Suprapubic skin (tissue), 4 donors: ENCODE measurements at regions not wholly inside any gene's neighbourhood (a gene's known extent, or its start where the extent isn't known, plus 50 kb on each side); places are given as distances from the start of the nearest gene placed in this dataset.

Experiments
- DNase-seq, 2 donors: peaks; one replicate each; pipeline ENCODE4 v3.0.0-alpha.2; 2019; ENCODE audit warnings: low spot score in 2 of 2
- H3K27ac ChIP-seq: fragments of 200-600 bp; sonication (generic); one replicate; pipeline ENCODE4 v1.5.1; 2019
- H3K27me3 ChIP-seq: fragments of 200-600 bp; sonication (generic); one replicate; pipeline ENCODE4 v1.5.1; 2019
- H3K36me3 ChIP-seq: fragments of 200-600 bp; sonication (generic); one replicate; pipeline ENCODE4 v1.5.1; 2019
- H3K4me1 ChIP-seq: fragments of 200-600 bp; sonication (generic); one replicate; pipeline ENCODE4 v1.5.1; 2019
- H3K4me3 ChIP-seq: fragments of 200-600 bp; sonication (generic); one replicate; pipeline ENCODE4 v1.5.1; 2019; ENCODE audit warnings: mild to moderate bottlenecking
- H3K9me3 ChIP-seq: fragments of 200-600 bp; sonication (generic); one replicate; pipeline ENCODE4 v1.5.1; 2019
- EP300 ChIP-seq: sonication (generic); formaldehyde crosslinking; IDR thresholded peaks from one replicate; pipeline ENCODE4 v1.6.1; 2017; ENCODE audit warnings: antibody characterized with exemption
- POLR2A ChIP-seq, 2 donors: fragments of 450-650 bp; IDR thresholded peaks; one replicate each; pipeline ENCODE4 v1.6.1; 2017; ENCODE audit warnings: antibody characterized with exemption in 2 of 2, mild to moderate bottlenecking in 2 of 2, moderate library complexity in 2 of 2
- POLR2AphosphoS5 ChIP-seq, 3 donors: sonication (generic); formaldehyde crosslinking; IDR thresholded peaks; one replicate each; pipeline ENCODE4 v1.6.1; 2017; ENCODE audit warnings: antibody characterized with exemption in 3 of 3
- WGBS: methylation state at CpG from one replicate; pipeline ENCODE4 v1.1.5; 2018; 5-methylcytosine and 5-hydroxymethylcytosine counted together
- TF ChIP-seq, protein P1 (sequence below), 2 donors: fragments of 200-600 bp in 1 of 2; fragments of 450-650 bp in 1 of 2; sonication (generic) in 1 of 2; IDR thresholded peaks; one replicate each; pipeline ENCODE4 v1.5.1; 2016 to 2019; ENCODE audit warnings: antibody characterized with exemption in 2 of 2, mild to moderate bottlenecking in 1 of 2, moderate library complexity in 1 of 2

DNA sequence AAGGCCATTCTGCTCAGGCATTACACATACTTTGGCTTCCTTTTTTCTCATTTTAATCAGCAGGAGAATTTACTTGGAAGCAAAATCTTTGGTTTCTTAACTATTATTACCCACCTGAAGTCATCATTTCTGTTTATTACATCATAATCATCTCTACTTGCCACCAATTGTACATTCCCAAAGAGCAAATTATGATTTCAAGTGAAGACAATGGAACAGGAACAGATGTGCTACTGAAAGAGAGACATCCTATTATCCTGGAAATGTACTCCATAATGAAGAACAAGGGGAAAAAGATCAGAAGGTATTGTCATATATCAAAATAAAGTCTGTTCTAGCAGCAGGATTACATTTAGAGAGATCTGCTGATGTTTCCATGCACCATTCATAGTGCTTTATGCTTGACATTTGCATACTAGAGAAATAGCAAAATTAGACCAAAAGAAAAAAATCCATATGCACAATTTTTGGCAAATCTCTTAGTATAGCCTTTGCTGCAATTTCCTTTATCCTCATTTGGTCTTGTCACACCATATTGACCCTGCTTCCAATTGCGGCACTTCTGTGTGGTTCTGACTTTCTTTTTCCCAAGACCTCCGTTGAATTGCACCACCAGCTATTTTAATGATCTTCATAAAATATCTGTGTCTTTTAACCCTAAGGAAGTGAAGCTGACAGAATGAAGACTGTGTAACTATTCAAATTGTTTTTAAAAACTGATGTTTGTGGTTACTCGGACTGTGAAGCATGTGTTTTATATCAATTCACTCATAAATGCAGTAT, 683.8 kb downstream of the ZNF385D start:
- TF ChIP-seq EP300 (no peak), POLR2AphosphoS5 (IDR thresholded peaks at IDR 0.05) (no peak)
- TF ChIP-seq, protein P1, sequence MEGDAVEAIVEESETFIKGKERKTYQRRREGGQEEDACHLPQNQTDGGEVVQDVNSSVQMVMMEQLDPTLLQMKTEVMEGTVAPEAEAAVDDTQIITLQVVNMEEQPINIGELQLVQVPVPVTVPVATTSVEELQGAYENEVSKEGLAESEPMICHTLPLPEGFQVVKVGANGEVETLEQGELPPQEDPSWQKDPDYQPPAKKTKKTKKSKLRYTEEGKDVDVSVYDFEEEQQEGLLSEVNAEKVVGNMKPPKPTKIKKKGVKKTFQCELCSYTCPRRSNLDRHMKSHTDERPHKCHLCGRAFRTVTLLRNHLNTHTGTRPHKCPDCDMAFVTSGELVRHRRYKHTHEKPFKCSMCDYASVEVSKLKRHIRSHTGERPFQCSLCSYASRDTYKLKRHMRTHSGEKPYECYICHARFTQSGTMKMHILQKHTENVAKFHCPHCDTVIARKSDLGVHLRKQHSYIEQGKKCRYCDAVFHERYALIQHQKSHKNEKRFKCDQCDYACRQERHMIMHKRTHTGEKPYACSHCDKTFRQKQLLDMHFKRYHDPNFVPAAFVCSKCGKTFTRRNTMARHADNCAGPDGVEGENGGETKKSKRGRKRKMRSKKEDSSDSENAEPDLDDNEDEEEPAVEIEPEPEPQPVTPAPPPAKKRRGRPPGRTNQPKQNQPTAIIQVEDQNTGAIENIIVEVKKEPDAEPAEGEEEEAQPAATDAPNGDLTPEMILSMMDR (IDR thresholded peaks at IDR 0.05), result no peak
- H3K36me3 ChIP-seq, result no peaks in the 10 kb centered on the region
- no peak overlapping the region for H3K27ac ChIP-seq
- H3K4me3 ChIP-seq, result no peak overlapping the region
- H3K4me1 ChIP-seq, result no peaks in the 10 kb centered on the region
- no peak for DNase-seq
- no peaks in the 10 kb centered on the region for H3K9me3 ChIP-seq
- H3K27me3 ChIP-seq, result no peaks in the 10 kb centered on the region
- 49% methylated on average over 3 of the region's 3 CpGs for WGBS

DNA sequence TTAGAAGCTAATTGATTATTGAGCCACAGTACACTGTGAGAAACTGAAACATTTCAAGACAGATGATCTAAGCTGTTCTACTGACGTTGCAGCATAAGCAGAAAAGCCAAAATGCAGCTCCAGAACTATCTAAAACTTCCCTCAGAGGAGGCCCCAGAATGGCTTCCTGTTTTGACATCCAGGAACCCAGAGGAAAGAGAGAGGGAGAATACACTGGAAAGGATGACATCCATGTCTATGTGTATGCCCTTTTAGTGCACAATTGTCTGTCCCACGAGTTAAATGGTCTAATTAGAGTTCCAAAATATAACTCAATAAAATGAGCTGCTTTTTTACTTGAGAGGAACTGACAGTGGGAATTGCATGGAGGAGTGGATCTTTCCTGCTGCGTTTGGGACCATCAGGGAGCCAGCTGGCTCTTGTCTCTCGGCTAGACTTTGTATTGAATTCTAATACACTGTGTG, 688.1 kb downstream of the ZNF385D start:
- no peak for DNase-seq
- H3K4me1 ChIP-seq, result no peaks in the 10 kb centered on the region
- WGBS, result 31% methylated on average over 4 of the region's 4 CpGs
- no peak overlapping the region for H3K27ac ChIP-seq
- no peaks in the 10 kb centered on the region for H3K36me3 ChIP-seq
- H3K27me3 ChIP-seq, result no peaks in the 10 kb centered on the region
- no peak overlapping the region for H3K4me3 ChIP-seq
- H3K9me3 ChIP-seq, result no peaks in the 10 kb centered on the region
- no peak for TF ChIP-seq POLR2AphosphoS5 (IDR thresholded peaks at IDR 0.05)
- no peak for TF ChIP-seq POLR2A (IDR thresholded peaks at IDR 0.05)
- TF ChIP-seq, protein P1 (IDR thresholded peaks at IDR 0.05), result no peak
- no peak for TF ChIP-seq EP300

DNA sequence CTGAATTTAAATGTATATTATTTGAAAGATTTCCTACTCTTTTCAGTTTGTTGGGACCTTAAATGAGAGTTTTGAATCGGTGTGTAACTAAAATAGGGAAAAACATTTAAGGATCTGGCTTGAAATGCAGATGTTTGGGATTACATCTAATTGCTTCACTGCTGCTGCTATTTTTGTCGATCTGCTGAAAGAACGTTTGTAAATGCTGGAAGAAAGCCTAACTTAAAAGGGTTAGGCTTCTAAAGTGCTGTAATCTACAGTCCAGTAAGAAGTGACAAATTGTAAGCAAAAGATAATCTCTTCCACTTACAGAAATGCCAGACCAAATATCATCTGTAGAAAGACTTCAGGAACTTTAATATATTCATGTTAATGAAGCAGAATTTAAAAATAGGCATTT, 691.6 kb downstream of the ZNF385D start:
- no peaks in the 10 kb centered on the region for H3K36me3 ChIP-seq
- TF ChIP-seq EP300, result no peak
- TF ChIP-seq, protein P1 (IDR thresholded peaks at IDR 0.05), result no peak
- TF ChIP-seq POLR2AphosphoS5 (IDR thresholded peaks at IDR 0.05), result no peak
- no peak for TF ChIP-seq POLR2A (IDR thresholded peaks at IDR 0.05)
- no peaks in the 10 kb centered on the region for H3K4me1 ChIP-seq
- H3K9me3 ChIP-seq, result no peaks in the 10 kb centered on the region
- H3K4me3 ChIP-seq, result no peak overlapping the region
- WGBS, result 31% methylated on average over 3 of the region's 3 CpGs
- no peak overlapping the region for H3K27ac ChIP-seq
- no peaks in the 10 kb centered on the region for H3K27me3 ChIP-seq
- no peak for DNase-seq

DNA sequence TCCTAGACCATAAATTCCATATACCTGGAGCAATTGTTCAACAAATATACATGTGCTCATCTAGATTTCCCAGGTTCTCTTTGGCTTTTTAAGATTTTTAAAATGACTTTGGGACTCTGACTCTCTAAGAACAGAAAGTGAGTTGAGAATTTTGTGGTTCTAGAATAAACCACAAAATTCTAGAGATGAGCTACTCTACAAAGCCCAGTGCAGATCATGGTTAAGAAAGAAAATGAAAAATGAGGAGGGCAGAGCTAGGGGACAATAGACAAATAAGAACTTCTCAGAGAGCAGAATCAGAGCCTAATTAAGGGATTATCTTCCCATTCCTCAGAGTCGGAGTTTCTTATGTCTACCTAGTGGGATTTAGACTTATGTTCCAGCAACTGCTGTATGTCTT, 694.7 kb downstream of the ZNF385D start:
- H3K36me3 ChIP-seq, result no peaks in the 10 kb centered on the region
- H3K4me1 ChIP-seq, result no peaks in the 10 kb centered on the region
- no peaks in the 10 kb centered on the region for H3K9me3 ChIP-seq
- no peak overlapping the region for H3K27ac ChIP-seq
- no peak overlapping the region for H3K4me3 ChIP-seq
- no peak for TF ChIP-seq POLR2A (IDR thresholded peaks at IDR 0.05)
- TF ChIP-seq EP300, result no peak
- TF ChIP-seq POLR2AphosphoS5 (IDR thresholded peaks at IDR 0.05), result no peak
- TF ChIP-seq, protein P1 (IDR thresholded peaks at IDR 0.05), result no peak
- 86% methylated on average over 1 of the region's 1 CpG for WGBS
- DNase-seq, result no peak
- no peaks in the 10 kb centered on the region for H3K27me3 ChIP-seq

DNA sequence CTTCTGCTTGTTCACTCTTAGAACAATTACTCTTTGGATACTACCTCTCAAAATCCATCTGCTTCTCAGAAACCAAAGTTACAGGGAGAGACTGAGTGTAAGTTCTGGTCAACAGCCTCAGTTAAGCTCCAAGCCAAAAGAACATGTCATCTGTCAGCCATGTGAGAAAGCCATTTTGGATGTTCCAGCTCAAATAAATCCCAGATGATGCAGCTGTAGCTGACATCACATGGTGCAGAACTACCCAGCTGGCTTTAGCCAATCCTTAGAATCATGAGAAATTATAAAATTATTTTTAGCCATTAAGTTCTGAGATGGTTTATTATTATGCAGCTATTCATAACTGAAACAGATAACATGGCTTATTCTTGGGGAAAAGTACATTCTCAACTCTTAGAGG, 696.0 kb downstream of the ZNF385D start:
- H3K36me3 ChIP-seq, result no peaks in the 10 kb centered on the region
- TF ChIP-seq POLR2AphosphoS5 (IDR thresholded peaks at IDR 0.05), result no peak
- TF ChIP-seq, protein P1 (IDR thresholded peaks at IDR 0.05), result no peak
- no peak for TF ChIP-seq POLR2A (IDR thresholded peaks at IDR 0.05)
- TF ChIP-seq EP300, result no peak
- no peaks in the 10 kb centered on the region for H3K27me3 ChIP-seq
- H3K27ac ChIP-seq, result peak overlapping the region; percentile 5
- H3K4me1 ChIP-seq, result no peaks in the 10 kb centered on the region
- no peak overlapping the region for H3K4me3 ChIP-seq
- no peak for DNase-seq
- H3K9me3 ChIP-seq, result no peaks in the 10 kb centered on the region
